Non-pigmented ciliary epithelial cell (primary cell): ENCODE measurements at regions not wholly inside any gene's neighbourhood (a gene's known extent, or its start where the extent isn't known, plus 50 kb on each side); places are given as distances from the start of the nearest gene placed in this dataset.

Source experiments
- DNase-seq: peaks from one replicate; pipeline ENCODE4 v3.0.0-alpha.2; 2010; ENCODE audit warnings: low read depth

DNA sequence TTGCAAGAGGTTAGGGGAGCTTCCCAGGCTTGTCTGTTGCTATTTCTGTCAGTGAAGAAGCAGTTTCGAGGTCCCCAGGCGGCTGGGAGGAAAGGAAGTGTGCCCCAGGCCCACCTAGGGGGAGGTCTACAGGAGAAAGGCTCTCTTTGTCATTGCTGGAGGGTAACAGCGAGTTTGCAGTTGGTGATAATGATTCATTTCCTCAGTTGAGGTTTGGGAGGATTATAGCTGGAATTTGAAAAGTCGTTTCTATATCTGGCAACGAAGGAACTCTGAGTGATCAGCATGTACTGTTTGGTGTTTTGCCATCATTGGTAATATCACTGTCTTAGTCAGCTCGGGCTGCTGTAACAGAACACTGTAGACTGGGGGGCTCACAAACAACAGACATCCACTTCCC is 65.5 kb upstream of the UBE3A start:
- DNase-seq, result peak; percentile 40

DNA sequence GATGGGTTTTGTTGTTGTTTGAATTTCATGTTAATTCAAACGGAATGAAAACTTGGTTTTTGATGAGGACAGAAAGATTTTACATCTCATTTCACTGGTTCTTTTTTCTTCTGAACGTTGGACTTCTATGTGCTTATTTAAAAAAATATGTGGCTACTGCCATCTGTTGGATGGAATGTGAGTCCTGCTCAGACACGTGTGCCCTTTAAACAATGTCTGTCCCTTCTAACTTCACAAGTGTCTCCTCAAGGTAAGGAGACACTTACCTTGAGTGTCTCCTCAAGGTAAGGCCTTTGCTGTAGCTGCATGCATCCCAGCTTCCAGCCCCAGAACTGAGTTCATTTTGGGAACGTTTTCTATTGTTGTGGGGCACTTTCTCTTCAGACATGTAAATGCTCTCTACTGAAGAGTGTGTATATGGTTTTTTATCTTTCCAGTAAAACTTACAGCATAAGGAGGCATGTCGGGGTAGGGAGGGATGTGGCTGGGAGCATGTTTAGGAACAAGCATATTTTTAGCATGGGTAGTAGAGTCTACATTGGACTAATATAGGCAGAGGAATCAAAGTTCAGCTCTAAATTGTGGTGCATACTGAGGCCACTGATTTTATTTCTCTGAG is 63.1 kb upstream of the UBE3A start:
- DNase-seq, result no peak

DNA sequence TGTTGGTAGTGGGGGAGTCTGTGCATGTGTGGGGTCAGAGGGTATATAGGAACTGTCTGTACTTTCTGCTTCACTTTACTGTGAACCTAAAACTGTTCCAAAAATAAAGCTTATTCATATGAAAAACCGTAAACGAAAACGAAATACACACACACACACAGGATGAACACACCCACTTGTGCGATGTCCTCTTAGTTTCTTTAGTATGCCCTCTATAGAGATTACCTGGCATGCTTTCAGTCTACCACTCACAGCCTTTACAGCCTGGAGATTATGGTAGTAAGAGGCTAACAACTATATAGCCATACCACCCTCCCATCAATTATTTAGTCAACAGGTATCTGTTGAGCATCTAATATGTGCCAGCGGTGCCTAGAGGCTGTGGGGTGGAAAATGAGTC is 60.0 kb upstream of the UBE3A start:
- DNase-seq, result no peak

DNA sequence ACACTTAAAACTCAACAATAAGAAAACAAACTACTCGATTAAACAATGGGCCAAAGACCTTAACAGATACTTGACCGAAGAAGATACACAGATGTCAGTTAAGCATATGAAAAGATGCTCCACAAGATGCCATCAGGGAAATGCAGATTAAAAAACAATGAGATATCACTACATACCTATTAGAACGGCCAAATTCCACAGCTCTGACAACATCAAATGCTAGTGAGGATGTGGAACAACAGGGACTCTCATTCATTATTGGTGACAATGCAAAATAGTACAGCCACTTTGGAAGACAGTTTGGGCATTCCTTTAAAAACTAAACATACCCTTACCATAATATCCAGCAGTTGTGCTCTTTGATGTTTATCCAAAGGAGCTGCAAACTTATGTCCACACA is 59.1 kb upstream of the UBE3A start:
- no peak for DNase-seq

DNA sequence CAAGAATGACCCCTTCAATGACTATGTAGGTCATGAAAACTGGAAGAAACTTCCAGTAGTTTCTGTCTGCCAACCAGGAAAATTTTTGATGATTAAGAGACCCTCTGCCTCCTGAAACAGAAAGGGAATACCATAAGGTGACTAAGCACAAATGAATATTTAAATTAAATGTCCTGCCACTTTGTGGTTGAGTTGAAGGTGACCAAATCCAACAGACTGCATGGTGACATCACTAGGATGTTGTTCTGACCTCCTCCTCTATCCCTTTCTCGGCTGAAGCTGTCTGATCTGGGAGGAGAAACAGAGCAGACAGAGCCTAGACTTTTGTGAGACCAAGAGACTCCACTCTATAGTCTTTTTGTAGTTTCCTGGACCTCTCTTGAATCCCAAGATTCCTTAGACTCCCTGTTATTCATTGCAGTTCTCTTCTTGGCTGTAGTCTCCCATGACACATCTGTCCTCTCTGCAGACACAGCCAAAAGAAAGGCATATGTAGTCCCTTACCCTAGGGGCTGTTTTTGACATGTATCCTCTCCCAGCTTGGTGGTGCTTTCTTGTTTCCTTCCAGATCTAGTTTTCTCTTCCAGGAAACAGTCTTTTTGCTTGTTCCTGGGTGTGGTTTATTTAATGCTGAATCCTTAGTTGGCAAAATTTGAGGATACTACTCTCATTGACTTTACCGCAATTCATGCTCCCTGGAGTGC is 55.2 kb upstream of the UBE3A start:
- no peak for DNase-seq

DNA sequence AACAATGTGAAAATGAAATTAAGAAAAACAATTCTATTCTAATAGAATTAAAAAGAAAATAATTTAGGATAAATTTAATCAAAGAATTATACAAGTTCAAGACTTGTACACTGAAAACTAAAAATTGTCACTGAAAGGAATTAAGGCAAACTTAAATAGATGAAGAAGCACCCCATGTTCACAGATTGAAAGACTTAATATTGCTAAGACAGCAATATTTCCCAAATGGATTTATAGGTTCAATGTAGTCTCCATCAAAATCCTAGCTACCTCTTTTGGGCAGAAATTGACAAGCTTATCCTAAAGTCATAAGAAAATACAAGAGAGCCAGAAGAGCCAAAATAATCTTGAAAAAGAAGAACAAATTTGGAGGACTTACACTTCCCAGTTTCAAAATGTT is 53.5 kb upstream of the UBE3A start:
- no peak for DNase-seq
